NCI-H1105 treated with DMSO at 0.1 percent for 48 hours (cell line): ENCODE measurements at regions not wholly inside any gene's neighbourhood (a gene's known extent, or its start where the extent isn't known, plus 50 kb on each side); places are given as distances from the start of the nearest gene placed in this dataset.

Experiments used
- DNase-seq: peaks from one replicate; lab custom pipeline; 2025; lab: John Stamatoyannopoulos, UW

DNA sequence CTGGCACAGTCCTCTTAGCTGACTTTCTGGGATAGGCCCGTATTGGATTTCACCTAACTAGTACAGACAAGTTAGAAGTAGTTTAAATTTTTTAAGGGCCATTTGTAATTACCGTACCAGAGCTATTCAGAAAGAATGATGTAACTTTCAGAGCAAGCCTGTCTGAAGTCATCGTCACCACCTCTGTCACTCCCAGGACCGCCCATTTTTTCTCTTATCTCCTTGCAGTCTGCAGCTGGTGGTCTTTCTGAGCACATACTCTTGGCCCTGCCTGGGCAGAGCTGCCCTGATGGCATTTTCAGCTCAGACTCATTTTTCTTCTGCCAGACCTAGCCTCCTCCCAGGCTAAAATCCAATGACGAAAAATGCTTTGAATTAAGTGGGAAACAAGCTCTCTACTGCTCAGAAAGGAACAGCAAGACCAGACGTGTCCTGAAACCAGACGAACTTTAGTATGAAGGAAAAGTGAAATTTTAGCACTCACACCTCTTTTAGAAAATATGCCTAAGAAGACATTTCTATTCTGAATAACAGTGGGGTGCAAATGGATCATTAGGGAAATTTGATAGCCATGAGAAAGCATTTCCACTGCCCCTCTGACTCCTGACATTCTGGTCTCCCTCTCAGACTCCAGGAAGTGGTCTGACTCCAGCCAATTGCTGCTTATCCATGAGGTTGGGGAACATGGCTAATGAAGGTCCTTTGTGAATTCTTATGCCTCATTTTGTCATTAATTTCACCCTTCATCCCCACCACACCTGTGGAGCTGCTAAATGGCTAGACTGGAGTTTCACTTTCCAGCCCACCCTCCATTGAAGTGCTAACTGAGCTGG is 162.4 kb upstream of the GYPA start:
- DNase-seq, result no peak

DNA sequence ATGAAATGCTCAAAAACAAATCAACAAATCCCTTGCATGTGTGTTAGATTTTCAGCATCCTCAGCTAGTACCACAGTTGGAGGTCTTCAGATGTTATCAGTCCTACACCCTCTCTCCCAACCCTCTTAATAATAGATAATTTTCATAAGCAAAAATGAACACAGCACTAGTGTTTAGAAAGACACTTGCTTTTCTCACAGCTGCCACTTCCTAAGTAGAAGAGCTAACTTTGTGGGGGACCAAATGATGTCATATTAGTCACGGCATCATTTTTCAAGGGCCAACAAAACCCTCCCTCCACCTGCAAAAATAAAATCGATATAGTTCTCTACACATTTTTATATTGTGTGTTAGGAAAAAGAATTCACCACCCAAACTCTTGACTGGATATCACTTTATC is 163.5 kb upstream of the GYPA start:
- DNase-seq, result no peak

DNA sequence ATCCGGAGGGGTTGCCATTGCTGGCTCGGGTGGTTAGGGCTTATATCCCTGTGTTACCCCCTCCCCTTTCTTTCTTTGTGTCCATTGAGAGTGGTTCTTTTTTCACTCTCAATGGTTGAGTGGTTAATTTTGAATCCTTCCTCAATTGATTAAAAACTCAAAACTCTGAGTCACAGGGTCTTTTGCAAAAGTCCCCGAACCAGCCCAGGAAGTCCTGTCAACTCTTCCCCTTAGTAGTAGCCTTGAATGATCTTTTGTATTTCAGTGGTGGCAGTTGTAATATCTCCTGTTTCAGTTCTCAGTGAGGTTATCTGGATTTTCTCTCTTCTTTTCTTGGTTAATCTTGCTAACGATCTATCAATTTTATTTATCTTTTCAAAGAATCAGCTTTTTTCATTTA is 170.0 kb upstream of the GYPA start:
- no peak for DNase-seq

DNA sequence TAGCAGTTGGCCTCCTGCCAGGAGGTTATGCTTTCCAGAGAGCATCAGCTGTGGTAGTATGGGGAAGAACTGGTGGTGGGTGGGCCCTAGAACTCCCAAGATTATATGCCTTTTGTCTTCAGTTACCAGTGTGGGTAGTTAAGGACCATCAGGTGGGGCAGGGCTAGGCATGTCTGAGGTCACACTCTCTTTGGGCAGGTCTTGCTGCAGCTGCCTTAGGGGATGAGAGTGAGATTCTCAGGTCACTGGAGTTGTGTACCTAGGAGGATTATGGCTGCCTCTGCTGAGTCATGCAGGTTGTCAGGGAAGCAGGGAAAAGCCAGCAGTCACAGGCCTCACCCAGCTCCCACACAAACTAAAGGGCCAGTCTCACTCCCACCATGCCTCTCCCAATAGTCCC is 172.9 kb upstream of the GYPA start:
- no peak for DNase-seq

DNA sequence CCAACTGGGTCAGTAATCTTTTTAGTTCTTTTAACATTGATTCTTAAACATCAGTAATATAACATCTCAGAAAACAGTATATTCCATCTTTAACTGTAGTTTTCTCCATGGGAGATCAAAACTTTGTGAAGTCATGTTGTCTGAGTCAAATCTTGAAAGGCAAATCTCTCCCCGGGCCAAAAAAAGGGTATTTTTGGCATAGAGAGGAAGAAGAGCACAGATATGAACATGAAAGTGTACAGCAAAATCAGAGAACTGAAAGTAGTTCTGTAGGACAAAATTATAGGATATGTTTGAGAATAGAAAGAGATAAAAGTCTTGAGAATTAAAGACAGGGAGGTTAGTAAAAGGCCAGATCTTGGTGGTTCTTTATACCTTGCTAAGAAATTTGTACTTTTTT is 176.4 kb upstream of the GYPA start:
- DNase-seq, result no peak

DNA sequence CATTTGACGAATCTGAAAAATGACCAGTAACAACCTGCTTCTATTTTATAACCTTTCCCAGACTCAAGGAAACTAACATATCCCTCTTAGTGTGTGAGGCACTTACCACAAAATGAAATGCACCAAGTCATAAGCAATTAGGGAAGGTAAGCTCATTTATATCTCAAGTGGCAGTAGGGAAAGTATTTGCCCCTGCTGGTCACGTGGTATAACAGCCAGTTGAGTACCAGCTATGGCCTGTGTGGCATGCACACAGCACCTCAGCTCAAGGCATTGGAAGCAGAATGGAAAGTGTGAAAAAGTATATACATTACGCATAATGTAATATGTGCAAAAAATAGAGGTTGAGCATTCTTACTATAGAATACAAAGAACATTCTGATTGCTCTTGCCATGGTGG is 178.3 kb upstream of the GYPA start:
- DNase-seq, result no peak

DNA sequence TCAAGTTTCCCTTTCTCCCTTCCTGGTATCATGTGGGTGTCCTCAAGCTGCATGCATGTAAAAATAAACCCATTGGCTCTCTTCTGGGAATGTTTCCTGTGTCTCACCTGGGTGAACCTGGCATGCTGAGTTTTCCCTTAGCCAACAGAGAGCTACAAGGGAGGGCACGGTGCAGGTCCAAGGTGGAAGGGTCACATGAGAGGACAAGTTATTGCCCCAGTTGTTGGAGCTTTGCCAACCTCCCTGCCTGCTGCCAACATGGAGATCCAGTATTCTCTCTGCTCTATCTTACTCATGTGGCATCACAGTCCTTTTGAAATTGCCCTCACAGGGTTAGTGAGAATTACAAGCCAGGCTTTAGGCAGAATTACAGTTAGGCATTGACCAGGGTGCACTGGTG is 196.1 kb upstream of the GYPA start:
- no peak for DNase-seq

DNA sequence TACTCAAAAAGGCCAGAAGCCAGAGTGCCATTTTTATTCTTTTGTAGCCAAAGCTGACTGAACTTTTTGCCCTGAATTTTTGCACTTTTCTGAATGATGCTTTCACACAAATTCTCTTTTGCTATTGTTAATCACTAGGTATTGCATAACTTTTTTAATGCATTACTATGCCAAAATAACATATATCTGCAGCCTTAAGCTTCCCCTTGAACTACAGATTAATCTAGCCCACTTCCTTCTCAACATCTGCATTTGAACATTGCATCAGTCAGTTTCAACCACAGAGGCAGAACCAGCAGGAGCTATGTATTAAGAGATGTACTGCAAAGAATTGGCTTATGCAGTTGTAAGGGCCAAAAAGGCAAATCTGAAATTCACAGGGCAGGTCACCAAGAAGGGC is 197.6 kb upstream of the GYPA start:
- DNase-seq, result no peak

DNA sequence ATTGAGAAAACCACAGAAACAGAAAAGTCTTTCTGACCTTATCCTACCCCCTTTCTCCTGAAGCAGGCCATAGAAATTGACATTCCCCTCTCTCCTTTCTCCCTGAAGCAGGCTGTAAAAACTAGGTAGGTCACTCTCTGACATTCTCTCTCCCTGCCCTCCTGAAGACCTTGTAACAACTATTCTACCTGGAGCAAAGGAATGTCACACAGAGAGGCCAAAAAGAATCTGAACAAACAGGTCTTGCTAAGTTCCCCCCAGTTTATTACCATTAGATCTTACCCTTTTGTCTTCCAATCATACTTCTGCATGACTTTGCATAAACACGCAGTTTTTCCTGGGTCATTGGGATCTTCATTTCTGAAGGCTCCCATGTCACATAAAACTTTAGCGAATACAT is 198.3 kb upstream of the GYPA start:
- no peak for DNase-seq

DNA sequence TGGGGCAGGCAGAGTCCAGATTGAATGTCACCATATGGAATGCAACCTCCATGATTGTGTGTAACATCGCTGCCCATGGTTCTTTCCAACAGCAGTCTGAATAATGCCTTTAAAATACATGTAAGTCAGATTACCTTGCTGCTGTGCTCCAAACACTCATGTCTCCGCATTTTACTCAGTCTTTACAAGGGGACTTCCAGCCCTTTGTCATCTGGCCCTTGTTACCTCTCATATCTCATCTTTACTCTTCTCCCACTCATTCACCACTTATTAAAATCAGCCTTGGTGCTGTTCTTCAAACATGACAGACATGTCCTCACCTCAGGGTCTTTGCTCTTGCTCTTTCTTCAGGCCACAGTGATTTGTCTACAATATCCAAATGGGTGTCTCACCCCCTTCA is 200.4 kb upstream of the GYPA start:
- no peak for DNase-seq

DNA sequence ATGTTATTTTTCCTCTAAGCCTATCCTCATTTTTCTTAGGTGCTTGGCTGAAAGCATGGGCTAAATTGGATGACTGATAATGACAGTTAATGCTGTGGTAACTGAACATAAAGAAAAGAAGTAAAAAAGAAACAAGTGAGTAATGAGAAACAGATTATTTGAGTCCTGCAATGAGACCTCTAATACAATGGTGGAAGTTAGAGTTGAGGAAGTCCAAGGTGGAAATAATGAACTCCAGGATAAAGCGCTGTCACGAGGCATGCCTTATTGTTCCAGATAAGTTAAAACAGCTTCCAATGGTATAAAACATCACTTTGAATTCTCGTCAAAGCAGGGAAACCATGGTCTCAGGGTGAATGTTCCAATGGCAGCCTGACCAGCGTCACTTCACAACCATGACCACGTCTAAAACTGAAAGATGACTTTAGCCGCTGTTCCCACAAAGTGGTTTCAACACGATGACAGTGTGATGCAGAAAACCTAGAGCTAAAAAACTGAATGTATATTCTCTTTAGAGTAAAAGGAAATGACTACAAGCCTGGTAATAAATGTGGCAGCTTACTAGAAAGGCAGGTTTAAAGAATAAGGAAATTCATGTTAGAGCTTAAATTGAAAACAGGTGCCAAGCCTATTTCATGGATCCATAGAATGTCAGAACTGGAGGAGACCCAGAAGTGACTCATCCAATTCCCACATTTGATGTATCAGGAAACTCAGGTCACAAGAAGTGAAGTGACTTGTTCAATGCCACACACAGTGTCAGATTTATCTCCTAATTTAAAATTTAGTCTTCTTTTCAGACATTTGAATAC is 202.6 kb upstream of the GYPA start:
- no peak for DNase-seq

DNA sequence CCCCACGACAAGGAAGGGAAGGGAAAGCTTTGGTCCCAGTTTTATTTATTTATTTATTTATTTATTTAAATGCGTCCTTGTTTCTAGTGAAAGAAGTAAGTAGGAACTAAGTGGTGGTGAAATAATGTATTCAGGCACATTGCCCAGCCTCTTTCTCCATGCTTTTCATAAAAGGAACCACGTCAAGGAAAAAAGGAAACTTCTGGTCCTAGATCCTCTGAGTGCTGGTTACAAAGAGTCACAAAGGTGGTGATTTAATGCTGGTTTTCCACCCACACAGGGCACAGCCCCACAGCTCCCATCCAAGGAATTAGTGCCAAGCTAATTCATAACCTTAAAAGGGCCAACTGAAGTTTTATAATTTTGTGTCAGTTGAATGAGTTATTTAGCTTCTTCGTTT is 206.6 kb upstream of the GYPA start:
- DNase-seq, result no peak

DNA sequence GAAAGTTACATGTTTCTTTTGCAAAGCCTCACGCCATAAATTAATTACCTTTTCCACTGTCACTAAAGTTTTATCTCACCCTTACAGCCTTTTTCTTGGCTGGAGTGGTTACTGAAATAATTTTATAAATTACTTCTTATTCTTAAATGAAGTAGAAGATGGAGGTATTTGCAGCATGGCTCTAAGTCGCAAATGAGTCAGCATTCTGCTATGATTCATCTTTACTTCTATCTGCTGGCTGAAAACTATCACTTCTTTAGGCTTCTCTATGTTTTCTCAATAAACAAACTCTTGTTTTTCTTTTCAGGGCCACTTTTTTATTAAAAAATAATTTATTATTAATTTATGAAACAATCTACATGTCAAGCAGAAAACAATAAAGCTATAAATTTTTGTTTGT is 210.2 kb upstream of the GYPA start:
- no peak for DNase-seq

DNA sequence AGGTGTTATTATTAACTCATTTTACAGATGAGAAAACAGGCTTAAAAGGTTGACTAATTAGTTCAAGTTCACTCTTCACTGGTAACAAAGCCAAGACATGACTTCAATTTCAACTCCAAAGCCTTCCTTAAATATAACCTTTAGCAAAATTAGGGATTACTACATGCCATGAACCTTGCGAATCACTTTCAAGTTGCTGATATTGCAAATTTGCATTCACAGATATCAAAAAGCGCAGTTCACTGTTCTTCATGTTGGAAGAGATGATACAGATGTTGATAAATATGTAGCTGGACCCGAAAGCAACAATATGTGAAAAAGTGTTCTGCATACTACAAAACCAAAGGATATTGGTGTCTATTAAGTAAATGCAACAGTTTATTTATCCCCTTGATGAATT is 210.8 kb upstream of the GYPA start:
- no peak for DNase-seq

DNA sequence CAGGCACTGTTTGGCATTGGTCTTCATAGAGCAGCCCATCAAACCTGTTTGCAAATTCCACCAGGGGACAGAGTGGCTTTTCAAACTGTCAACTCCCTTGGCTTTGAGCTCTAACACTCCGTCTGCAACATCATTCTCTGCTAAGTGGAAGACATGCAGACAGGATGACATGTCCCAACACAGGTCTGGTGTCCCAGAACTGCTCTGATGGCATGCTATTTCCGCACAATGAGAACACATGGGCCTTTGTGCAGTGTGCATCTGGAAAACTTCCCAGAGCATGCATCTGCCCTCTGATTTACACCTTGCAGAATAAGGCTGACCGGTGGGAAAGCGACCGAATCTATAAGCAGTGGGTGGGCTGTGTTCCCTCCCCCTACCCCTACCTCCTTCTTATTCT is 212.8 kb upstream of the GYPA start:
- DNase-seq, result no peak

DNA sequence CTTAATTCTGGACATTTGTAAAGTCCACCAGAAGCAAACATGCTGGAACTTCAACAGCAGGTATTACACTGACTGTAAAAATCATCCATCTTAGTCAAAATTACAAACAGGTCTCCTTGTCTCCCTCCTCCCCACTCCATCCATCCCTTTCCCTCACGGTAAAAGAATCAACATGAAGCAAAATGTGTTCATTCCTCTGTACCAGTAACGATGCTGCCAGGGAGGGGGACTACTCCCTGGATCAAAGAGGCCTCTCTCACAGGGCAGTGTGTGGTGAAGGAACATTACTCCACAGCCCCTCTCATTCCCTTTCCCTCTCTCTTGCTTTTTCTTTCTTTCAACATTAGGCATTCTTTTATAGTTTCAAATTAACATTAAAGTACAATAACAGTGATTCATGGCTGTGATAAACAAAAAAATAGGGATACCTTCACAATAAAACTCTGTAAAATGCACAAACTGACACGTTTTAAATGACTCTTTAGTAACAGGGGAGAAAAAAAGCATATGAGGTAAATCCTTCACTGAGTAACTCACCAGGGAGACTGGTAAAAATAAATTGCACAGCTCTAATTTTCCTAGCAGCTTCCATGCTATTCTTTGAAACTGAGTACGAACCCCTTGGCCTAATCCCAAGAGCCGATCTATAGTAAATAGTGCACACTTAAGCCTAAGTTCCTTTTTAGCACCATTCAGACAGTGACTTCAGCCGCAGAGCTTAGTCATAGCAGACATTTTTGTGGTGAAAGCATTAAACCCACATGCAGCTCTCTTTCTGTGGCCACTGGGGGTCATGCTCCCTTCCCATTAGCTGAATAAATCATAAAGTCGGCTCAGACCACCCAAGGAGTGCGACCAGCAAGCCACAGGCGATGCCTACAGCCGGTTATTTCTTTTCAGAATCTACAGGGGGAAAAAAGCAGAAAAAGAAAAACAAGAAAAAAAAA is 215.6 kb upstream of the GYPA start:
- DNase-seq, result no peak

DNA sequence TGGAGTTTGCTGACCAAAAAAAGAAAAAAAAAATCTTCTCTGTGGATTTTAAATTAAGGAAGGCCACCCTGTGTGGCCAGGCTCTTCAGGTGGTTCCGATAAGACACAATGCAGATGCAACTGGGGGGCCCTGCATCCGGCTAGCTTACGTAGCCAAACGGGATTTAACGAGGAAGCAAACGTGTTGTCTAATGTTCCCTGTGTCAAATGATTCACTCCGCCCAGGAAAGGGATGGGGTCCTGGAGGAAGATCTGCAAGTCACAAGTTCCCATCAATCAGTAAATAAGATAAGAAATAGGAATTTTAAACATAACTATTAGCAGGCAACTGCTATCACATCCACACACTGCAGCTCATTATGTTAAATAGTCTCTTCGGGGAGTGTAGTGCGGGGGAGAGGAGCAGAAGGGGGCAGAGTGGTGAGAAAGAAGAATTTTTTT is 216.4 kb upstream of the GYPA start:
- no peak for DNase-seq

DNA sequence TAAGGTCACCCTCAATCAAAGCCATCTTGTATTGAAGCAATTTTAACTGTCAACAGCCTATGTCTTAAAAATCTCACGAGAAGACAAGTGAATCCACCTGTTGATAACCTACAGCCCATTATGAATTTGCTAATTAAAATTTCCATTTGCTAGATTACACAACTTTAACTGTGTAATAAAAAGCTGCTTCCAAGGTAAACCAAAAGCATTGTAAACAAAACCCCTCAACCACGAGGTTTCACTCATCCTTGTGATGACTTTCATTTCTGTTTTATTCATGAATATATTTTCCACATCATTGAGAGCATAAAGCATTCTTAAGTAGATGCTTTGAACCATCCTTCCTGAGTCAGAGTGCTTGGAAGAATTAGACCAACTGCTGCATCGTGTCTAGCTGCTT is 217.5 kb upstream of the GYPA start:
- no peak for DNase-seq

DNA sequence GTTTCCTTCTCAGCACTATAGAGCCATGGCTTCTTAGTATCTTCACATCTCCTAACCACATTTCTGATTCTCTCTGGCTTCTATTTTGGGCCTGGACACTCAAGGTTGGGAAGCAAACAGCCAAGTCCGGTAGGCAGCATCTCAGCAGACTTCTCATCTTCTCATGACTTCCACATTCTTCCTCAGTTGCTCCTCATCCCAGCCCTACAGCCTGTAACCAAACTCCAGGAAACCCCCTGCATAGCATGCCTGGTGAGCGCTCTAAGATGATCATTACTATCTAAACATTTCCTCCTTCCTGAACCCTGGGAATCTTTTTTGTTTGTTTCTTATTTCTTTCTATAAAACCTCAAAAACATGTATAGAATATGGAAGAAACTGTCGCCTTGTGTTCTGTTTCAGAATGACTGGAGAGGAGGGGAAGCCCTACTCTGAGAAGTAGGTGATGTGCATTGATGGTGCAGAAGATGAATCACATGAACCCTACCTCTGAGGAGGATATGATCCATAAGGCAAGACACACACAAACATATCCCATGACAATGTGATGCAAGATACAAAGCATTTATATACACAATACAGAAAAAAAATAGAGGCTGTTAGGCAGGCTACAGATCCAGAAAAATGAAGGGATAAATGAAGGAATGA is 219.8 kb upstream of the GYPA start:
- no peak for DNase-seq

DNA sequence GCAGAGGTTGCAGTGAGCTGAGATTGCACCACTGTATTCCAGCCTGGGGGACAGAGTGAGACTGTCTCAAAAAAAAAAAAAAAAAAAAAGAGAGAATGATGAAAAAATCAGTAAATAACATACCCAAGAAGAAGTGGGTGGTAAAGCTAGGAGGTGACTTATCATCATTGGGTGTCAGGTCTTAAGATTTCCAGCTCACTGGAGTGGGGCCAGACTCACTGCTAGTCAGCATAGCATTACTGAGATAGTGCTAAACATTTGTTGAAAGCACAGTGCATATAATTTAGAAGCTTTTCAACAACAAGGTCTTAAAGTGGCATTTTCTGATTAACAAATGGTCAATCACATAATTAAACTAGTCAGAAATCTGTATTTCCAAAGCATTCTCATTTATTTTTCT is 221.8 kb upstream of the GYPA start:
- no peak for DNase-seq

DNA sequence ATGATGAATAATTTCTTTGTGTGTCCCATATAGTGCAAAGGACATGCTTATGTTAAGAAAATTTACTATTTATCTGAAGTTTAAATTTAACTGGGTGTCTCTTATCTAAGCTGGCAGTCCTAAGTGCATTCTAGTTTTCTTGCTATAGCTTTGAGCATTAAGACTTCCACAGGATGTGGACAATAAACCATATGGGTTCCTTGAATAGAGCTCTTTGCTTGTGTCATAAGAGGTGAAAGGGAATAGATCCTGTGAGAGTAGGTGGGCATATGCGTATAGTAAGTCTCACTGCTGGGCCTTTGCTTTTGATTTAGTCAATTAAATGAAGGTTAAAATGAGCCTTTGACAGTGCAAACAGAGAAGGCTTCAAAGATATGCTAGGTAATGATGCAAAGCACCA is 223.4 kb upstream of the GYPA start:
- no peak for DNase-seq

DNA sequence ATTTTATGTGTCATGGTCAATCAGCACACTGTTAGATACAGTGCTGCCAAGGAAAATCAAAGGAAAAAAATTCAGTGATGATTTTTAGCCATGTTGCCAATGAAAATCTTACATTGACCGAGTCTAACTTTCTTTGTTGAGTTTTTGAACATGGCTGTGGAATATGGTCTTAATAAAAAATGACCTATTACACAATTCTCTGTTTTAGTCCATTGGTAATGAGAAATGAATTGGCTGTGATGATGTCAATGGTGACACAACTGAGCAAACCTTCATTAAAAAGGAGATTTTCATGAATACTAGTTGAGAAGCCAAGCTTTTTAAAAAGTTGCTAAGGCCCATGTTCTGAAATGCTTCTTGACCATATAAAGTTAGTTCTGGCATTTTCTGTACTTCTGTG is 225.9 kb upstream of the GYPA start:
- DNase-seq, result no peak
